ENCODE measurements at regions not wholly inside any gene's neighbourhood (a gene's known extent, or its start where the extent isn't known, plus 50 kb on each side); places are given as distances from the start of the nearest gene placed in this dataset.

DNA sequence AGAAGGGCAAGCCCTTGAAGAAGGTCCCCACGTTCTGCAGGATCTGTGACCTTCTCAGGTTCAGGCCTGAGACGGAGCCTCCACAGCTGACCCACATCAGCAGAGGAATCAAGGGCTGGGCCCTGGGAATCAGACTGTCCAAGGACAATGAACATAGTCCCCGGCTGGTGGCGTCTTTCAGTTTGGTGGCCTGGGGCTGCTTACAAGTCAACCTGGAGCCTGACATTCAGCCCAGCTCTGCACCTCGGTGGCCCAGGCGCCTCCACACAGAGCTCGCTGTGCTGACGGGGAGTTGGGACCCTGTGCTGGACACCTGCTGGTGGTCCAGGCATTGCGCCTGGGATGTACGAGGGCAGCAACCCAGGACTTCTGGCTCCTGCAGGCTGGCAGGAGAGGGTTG lies 523.5 kb downstream of the TBC1D22A start:
- DNase-seq = no peak

DNA sequence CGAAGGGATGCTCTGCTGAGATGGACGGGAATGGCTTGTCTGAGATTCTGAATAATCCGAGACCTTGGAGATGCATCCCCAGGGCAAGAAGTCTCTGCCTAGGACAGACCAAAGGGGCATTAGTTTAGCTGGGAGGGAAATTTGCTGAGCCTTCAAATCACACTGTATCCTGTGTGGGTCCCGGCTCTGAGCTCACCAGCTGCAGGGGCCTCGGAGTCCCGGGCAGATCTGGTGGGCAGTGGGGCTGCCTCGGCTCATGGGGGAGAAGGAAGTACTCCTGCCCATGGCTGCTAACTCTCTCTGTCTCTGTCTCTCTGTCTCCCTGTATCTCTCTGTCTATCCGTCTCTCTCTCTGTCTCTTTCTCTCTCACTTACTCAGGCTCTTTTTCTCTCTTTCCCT lies 522.4 kb downstream of the TBC1D22A start:
- DNase-seq = no peak

DNA sequence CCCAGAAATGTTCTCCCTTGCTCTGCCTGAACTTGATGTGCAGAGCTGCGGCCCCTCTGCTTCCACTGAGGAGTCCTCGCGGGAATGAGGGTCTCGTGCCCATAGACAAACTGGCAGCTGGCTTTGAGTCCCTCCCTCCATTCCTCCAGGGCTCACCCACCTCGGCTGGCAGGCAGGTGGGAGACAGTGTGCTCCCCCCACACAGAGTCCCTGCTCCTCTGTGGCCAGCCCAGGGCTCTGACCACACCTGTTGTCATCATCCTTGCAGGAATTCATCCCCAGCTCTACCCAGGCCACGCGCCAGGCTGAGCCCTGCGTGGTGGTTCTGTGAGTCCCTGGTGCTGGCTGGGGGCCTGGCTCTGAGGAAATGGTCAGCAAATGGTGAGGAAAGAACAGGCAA lies 521.9 kb downstream of the TBC1D22A start:
- DNase-seq = no peak

DNA sequence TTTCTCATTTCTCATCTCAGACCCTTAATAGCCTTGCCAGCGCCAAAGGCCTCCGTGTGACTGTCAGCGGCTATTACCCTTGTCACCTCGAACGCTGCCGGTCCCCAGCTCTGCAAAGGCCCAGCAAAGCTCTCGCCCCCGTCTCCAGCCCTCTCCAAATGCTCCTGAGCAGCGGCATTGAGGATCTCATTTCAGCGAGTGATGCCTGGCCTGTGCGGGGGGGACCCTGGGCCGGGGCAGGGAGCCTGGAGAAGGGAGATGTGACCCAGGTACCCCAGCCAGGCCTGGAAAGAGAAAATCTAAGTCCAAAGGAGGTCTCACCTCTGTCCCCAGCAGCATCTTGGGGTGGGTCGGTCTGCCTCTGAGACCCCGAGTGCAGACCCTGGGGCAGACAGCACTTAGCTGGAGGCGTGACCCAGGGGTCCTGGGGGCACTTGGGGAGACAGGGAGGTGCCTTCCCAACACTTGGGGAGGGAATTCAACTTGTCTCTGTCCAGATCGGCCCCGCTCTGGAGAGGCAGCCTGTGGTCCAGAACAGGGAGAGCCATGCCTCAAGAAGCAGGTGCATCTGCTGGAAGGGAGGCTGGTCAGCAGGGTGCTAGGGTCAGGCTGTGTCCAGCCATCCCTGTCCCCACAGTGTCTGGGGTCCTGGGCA lies 521.3 kb downstream of the TBC1D22A start:
- DNase-seq = no peak

DNA sequence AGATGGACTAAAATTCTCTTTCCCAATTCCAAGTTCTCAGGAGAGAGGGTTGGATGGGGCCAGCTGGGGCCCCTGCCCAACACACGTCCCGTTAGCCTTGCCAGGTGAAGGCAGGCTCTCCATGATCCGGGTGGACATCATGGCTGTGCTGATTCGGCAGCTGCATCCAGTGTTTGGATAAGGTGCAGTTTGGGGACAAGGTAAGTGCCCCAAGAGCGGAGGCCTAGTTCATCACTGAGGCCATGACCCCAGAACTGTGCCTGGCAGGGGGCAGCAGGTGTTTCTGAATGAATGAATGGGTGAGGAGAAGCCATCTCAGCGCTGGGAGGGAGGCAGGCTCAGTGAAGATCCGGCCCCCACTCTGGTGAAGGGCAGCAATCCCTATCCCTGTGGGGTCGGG lies 520.4 kb downstream of the TBC1D22A start:
- no peak for DNase-seq

DNA sequence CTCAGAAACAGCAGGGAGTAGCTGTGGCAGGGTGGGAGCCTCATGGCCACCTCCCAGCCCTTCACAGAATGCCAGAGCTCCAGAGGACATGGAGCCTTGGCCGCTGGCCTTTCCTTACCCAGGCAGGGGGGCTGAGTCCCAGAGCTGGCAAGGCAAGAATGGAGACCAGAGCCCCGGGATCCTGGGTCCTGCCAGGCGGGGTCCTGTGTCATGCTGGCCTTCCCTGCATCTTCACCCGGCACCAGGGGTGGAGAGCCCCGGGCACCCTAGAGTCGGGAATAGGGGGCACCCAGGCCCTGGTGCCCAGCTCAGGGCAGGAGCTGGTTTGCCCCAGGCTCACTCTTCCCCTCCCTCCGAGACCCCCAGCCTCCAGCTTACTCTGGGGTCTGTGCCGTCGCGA lies 519.9 kb downstream of the TBC1D22A start:
- DNase-seq = no peak

DNA sequence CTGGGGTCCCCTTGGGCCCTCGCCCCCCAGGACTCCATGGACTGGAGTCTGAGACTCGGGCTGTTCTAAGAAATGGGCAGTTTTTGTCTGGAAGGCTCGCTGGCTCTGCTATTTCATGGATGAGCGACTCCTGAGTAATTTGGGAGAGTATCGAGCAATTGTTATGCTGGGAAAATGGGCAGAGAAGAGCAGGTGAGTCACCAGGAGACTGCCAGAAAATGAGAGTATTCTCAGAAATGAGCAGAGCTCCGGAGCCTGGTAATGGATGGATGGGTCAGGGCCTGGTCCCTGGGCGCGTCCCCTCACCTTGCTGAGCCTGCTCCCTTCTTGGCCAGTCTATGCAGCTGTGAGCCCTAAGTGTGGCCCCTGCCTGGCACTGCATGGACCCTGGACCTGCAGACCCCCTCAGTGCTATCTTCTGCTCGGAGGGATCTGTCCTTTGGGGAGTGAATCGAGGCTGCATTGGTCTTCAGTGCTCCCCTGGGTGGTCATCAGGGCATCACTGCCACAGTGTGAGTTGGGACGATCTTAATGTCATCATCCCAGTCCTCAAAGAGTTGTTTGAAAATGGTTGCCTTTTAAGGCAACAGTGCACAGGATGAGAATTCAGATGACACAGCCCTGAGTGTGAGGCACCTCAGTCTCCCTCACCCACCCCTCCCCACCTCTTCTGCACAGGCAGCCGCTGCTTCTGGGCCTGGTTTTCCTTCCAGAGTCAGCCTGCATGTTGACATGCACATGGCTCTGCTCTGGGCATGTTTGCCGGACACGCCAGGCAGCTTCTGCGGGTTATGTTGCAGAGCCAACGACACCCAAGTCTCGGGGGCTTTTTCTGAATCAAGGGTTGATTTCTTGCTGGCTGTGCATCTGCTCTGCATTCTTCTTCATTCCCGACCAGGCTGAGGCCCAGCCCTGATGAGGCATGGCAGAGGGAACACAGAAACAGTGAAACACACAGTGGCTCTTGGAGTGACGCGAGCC lies 519.0 kb downstream of the TBC1D22A start:
- no peak for DNase-seq

DNA sequence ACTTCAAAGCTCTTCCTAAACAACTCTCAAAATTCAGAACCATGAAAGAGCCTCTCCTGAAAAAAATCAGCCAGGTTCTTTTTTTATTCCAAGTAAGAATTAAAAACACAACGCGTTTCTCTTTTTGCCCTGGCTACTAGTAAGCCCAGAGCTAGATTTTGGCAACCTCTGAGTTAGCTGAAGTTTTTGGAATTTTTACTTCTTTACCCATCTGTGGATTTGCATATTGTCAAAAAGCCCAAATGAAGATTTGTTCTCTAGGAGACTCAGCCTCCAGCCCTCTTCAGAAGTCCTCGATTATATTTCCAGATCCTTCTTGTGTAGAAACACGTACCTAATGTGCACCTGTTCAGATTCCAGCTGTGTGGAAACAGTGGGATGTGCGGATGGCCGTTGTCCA lies 517.9 kb downstream of the TBC1D22A start:
- DNase-seq = no peak

DNA sequence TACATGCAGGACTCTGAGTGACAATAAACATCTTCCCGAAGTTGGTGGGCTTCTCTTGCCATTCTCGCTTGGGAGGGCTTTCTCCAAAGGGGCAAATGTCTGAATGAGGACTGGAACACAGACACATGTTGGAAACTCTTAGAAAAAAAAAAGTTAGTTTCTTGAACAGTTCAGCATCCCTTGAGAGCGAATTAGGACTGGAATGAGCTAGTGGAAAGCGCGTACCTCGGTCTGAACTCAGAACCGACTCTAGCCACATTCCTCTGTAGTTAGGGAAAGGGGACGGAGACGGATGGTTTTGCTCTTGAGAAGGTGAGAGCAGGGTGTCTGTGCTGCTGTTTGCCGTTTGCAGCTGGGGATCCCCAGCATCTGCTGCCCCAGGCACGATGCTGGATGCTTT lies 517.3 kb downstream of the TBC1D22A start:
- no peak for DNase-seq

DNA sequence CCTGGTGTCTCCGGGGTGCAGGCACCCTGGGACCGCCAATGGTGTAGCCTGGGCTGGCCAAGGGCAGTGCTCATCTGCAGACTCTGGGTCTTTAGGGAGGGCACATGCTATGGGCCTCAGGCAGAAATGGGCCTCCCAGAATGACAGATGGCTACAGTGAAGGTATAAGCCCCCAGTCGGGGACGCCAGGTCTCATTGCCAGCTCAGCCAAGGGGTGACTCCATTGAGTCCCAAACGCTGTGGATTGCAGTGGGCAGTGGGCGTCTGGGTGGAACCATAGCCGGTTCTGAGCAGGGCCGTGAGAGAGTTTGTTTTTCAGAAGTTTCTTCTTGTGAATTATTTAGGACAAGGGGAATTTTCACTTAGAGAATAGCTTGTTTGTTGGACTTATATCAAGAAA lies 516.9 kb downstream of the TBC1D22A start:
- no peak for DNase-seq

DNA sequence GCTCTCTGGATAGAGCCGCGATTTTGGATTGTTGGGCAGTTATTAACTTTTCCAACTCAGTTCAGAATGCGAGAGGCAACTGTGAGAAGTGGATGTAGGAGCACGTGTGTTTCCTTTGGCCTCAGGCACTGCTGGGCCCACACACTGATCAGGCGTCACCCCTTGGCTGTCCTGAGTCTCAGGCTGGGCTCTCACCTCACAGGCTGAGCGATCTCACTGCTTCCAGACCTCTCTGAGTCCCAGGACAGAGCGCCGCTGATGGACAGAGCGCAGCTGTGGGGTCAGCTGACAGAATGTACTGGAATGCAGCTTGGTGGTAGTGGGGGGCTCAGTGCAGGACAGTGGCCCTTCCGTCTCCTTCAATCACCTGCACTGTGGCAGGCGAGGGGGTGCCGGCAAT lies 516.2 kb downstream of the TBC1D22A start:
- DNase-seq = no peak

DNA sequence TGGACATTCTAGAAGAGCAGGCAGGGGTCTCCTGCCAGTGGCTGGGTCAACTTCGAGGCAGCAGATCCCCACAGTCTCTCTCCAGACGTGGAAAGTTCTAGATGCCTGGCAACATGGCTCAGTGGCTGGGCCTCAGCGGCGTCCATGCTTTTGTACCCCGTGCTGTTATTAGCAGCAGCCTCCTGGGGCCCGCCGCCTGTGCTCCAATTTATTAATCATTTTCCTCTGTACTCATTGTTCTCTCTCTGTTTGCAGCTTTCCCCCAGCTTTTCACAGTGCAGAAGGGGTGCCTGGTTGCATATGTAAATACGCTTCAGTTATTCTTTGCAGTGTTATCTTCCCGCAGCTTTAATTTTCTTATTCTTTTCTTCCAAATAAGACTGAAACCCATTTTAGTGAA lies 515.1 kb downstream of the TBC1D22A start:
- no peak for DNase-seq

DNA sequence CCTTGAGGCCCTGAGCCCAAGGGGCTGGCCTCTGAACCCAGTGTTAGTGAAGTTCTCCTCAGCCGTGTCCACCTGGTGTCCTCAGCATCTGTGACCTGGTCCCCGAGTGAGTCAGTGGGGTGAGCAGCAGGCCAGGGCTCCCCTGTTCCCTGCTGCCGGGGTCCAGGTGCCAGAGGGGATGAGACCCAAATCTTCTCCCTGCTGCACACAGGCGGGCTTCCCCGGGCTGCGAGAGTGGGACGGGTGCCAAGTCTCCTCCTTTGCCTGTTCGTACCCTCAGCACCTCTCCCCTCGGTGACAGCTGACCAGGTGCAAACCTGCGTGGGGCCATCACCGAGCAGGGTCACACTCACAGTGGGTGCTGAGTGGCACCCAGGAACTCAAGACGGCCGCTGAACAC lies 514.5 kb downstream of the TBC1D22A start:
- DNase-seq = no peak

DNA sequence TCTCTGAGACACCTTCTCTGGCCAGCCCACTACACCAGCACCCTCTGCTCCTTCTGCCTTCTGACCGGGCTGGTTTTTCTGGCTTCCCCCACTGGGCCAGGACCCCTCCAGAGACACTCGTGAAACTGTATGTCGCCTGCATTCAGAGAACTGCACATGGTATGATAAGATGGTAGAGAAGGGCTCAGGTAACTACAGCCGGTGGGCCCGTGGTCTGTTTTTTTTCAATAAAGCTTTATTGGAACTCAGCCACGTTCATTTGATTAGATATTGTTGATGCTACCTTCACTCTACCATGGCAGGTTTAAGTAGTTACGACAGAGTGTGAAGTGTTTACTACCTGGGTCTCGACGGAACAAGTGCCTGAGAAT lies 514.0 kb downstream of the TBC1D22A start:
- DNase-seq = no peak

DNA sequence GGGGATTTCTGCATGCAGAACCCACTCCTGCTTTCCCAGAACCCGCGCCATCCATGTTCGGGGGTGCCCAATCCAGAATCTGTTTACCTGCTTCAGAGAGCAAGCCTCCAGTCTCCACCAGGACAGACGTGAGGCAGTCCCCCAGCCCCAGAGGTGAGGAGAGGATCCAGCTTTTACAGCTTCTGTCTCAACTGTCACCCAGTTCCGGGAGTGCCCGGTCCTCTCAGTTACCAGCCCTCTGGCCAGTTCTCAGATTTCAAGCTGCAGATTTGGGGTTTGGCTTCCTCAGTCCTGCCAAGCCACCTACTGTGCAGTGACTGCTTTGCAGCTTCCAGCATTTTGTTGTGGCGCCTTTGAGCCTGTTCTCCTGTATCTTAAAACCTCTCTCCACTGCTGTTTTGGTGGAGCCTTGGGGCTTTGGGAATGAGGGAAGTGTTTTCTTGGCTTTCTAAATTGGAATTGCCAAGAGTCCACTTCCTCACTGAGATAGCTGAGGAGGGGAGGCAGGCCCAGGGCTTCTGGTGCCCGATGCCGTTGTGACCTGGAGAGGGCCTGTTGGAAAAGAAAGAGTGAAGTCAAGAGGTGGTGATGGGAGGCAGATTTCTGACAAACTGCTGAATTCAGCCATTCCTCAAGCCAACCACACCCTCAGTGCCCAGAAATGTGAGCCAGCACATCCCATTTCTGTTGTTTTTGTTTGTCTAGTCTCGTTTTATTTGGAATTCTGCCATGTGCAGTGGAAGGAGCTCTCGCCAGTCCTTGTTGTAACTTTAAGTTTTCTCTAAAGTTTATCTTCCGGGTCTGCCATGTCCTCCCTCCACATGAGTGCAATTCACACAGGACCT lies 513.4 kb downstream of the TBC1D22A start:
- no peak for DNase-seq

DNA sequence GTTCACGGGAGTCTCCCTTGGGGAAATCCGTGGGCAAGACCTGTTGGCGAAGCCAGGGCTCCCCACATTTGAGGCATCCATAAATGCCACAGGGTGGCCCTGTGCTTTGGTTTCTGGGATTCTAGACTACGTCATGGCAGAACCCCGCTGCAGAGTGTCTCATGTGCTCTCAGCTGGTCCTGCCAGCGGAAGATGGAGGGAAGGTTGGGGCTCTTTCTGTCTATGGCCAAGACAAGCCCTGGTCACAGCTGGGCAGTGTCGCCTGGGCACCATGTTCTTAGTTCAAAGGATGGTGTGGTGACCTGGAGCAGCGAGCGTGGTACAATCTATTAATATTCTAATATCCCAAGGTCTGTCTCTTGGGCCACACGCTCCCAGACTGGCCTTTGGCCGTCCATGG lies 511.7 kb downstream of the TBC1D22A start:
- no peak for DNase-seq

DNA sequence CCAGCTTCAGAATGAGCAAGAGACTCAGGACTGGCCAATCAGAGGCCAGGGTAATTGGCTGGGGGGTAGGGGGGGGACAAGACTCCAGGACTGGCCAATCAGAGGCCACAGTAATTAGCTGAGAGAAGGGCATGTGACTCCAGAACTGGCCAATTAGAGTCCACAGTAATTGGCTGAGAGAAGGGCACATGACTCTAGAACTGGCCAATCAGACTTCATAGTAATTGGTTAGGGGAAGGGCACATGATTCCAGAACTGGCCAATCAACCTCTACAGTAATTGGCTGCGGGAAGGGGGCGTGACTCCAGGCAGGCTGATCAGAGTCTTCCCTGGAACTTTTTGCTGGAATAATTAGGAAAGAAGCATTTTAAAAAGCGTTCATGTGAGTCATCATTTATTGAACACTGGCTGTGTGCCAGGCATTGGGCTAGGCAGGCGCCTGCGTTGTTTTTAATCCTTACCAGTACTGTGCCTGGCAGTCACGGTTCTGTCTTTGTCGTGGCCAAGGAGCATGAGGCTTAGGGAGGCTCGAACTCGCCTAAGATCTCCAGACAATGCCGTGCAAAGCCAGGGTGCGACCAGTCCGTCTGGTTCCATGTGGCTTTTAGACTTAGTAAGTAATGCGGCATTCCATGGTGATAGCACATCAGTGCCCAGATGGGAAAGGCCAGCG lies 508.1 kb downstream of the TBC1D22A start:
- DNase-seq = no peak

DNA sequence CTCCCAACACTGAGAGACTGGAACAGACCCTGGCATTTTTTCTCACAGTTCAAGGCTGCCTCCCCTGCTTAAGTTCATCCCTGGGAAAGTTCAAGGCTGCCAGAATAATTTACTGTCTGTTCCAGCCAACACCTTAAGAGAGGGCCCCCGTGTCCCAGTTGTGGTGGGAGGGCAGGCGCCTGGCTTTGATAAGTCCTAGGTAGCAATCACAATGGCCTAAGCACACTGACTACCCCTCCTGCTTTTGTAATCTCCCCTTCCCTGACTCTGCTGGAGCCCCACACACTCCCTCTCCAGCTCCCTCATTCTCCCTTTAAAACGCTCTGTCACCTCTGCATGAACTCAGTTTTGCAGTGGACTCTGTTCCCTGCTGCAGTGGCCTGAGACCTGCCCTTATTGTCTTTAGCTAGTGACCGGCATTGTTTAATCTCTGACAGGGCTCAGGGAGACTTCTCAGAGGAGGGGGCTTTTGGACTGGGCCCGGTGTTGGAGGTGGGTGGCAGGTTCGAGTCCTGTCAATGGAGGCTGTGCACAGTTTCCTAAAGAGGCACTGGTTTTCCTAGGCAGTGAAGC lies 507.2 kb downstream of the TBC1D22A start:
- no peak for DNase-seq

DNA sequence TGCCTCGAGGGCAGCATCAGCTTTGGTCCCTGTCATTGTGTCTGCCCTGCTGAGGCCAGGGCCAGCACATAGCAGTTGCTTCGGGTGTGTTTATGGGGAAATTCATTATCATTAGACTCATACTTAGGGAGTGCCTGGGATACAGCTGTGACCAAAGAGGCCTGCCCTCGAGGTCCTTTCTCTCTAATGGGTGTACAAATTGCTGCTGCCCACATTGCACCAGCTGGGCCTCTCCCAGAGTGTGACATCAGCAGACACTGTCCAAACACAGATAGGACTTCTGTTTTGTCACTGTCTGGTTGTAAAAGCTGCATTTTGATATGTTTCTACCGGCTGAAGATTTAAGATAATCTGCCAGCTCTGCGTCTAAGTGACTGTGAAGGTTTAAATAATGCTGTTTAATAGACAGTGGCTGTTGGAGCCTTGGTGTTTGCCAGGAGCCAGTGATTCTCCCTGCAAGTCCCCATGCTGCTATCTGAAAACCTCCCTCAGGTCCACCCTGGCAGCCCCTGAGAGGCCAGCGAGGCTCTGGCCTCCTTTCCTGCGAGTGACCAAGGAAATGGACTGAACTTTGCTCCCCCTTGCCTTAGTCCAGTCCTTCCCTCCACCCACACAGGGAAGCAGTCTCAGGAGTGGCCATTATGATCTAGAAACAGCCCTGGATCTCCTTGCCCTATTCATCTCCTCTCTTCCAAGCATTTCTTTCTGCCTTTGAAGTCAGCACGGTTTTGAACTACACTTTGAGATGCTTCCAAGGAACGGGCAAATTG lies 505.2 kb downstream of the TBC1D22A start:
- DNase-seq = no peak

DNA sequence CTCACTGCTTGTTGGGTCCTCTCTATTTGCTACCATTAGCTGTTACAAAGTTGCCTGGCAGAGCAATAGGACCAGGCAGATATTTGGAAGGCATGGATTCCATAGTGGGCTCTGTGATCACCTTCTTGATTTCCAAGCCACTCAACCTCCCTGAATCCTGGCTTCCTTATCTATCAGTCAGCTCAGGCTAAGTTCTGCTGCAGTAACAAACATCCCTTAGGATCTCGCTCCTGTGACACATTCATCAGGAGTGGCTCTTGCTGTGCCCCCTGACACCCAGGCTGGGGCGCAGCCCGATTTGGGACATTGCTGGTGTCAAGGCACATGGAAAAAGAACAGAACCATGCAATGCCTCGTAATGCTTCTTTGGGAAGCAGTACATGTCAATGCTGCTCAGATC lies 503.9 kb downstream of the TBC1D22A start:
- no peak for DNase-seq

DNA sequence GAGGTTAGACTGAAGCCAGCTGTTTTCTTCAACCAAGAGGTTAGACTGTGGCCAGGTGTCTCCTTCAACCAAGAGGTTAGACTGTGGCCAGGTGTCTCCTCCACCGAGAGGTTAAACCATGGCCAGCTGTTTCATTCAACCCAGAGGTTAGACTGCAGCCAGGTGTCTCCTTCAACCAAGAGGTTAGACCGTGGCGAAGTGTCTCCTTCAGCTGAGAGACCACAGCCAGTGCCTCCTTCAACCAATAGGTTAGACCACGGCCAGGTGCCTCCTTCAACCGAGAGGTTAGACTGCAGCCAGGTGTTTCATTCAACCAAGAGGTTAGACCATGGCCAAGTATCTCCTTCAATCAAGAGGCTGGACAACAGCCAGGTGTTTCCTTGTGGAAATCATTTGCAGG lies 498.1 kb downstream of the TBC1D22A start:
- DNase-seq = no peak

DNA sequence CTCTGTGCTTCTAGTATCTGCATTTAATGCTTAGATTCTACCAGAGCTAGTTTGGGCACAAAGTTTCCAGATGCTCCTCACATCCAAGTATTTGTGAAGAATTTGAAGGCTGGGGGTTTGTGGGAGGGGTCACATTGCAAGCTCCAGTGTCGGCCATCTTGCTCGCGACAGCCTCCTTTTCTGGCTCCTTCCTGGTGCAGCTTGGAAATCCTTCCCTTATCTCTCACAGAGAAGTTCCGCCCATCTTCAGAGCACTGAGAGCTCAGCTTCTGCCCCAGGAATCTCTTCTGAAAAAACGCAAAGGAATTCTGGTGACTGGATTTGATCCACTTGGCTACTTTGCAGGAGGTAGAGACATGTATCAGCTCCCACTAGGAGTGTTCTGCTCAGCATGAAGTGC lies 497.5 kb downstream of the TBC1D22A start:
- DNase-seq = no peak
